Colonic mucosa (tissue), 4 donors: ENCODE measurements at regions not wholly inside any gene's neighbourhood (a gene's known extent, or its start where the extent isn't known, plus 50 kb on each side); places are given as distances from the start of the nearest gene placed in this dataset.

ENCODE experiments used
- DNase-seq: peaks from one replicate; pipeline ENCODE4 v3.0.0-alpha.2; 2020
- H3K27ac ChIP-seq: fragments of 200-600 bp; one replicate; pipeline ENCODE4 v1.8.0; 2021
- H3K27me3 ChIP-seq: fragments of 200-600 bp; one replicate; pipeline ENCODE4 v1.8.0; 2021
- H3K36me3 ChIP-seq: fragments of 200-600 bp; one replicate; pipeline ENCODE4 v1.8.0; 2021
- H3K4me1 ChIP-seq: fragments of 200-600 bp; one replicate; pipeline ENCODE4 v1.8.0; 2021; ENCODE audit warnings: mild to moderate bottlenecking
- H3K4me3 ChIP-seq: fragments of 200-600 bp; one replicate; pipeline ENCODE4 v1.8.0; 2021
- H3K9ac ChIP-seq, 2 donors: one replicate each; pipeline ENCODE4 v1.7.0; 2013; ENCODE audit warnings: control low read depth in 2 of 2, low read depth in 2 of 2, low read length in 2 of 2
- H3K9me3 ChIP-seq: fragments of 200-600 bp; one replicate; pipeline ENCODE4 v1.8.0; 2021
- CTCF ChIP-seq: fragments of 200-600 bp; IDR thresholded peaks from one replicate; pipeline ENCODE4 v1.8.0; 2022; ENCODE audit warnings: antibody characterized with exemption, mild to moderate bottlenecking
- intact Hi-C: fragments of 100-400 bp; cut with DNase I; formaldehyde crosslinking; loops from one replicate; pipeline ENCODE4 v1.14.1; 2022
- donor health status: healthy.
- donor health status: DM: no; HTN: no; CAD: no.
- donor health status: DM: no; HTN: no; CAD: no.

- Histone ChIP-seq H3K27me3 (no peaks in the 10 kb centered on the region), H3K9me3 (no peaks in the 10 kb centered on the region), H3K4me3 (no peak overlapping the region), H3K36me3 (no peaks in the 10 kb centered on the region), H3K9ac (no peak overlapping the region), H3K27ac (no peak overlapping the region), H3K4me1 (no peaks in the 10 kb centered on the region)
- intact Hi-C loops, result no loop called here
- TF ChIP-seq CTCF, result no peak
- DNase-seq, result no peak
These were observed 56.1 kb upstream of the TMEM132D start for GRCh38 chr12:129959889-129960288.

GRCh38 chr12:129961091-129961490, 57.3 kb upstream of the TMEM132D start:
- Histone ChIP-seq H3K36me3 (no peaks in the 10 kb centered on the region), H3K27ac (no peak overlapping the region), H3K4me1 (no peaks in the 10 kb centered on the region), H3K27me3 (no peaks in the 10 kb centered on the region), H3K9me3 (no peaks in the 10 kb centered on the region), H3K9ac (no peak overlapping the region), H3K4me3 (no peak overlapping the region)
- no peak for TF ChIP-seq CTCF
- intact Hi-C loops, result no loop called here
- no peak for DNase-seq

- no peaks in the 10 kb centered on the region for H3K9me3 ChIP-seq
- H3K9ac ChIP-seq, result no peak overlapping the region
- no peaks in the 10 kb centered on the region for H3K27me3 ChIP-seq
- intact Hi-C loops, result no loop called here
- no peaks in the 10 kb centered on the region for H3K4me1 ChIP-seq
- H3K27ac ChIP-seq, result no peak overlapping the region
- DNase-seq, result no peak
- no peaks in the 10 kb centered on the region for H3K36me3 ChIP-seq
- no peak for TF ChIP-seq CTCF
- H3K4me3 ChIP-seq, result no peak overlapping the region
These were observed 58.0 kb upstream of the TMEM132D start for GRCh38 chr12:129961856-129962255.

- Histone ChIP-seq H3K9me3 (no peaks in the 10 kb centered on the region), H3K27ac (no peak overlapping the region), H3K4me3 (no peak overlapping the region), H3K27me3 (no peaks in the 10 kb centered on the region), H3K9ac (no peak overlapping the region), H3K4me1 (no peaks in the 10 kb centered on the region), H3K36me3 (no peaks in the 10 kb centered on the region)
- intact Hi-C loops, result no loop called here
- DNase-seq, result no peak
- no peak for TF ChIP-seq CTCF
These were observed 60.5 kb upstream of the TMEM132D start for GRCh38 chr12:129964300-129964699.

- Histone ChIP-seq H3K36me3 (no peaks in the 10 kb centered on the region), H3K9ac (no peak overlapping the region), H3K4me1 (no peaks in the 10 kb centered on the region), H3K4me3 (no peak overlapping the region), H3K27me3 (no peaks in the 10 kb centered on the region), H3K9me3 (no peaks in the 10 kb centered on the region), H3K27ac (no peak overlapping the region)
- intact Hi-C loops, result no loop called here
- TF ChIP-seq CTCF, result no peak
- no peak for DNase-seq
These were observed 61.1 kb upstream of the TMEM132D start for GRCh38 chr12:129964826-129965457.
